ENCODE measurements at regions not wholly inside any gene's neighbourhood (a gene's known extent, or its start where the extent isn't known, plus 50 kb on each side); places are given as distances from the start of the nearest gene placed in this dataset.

DNA sequence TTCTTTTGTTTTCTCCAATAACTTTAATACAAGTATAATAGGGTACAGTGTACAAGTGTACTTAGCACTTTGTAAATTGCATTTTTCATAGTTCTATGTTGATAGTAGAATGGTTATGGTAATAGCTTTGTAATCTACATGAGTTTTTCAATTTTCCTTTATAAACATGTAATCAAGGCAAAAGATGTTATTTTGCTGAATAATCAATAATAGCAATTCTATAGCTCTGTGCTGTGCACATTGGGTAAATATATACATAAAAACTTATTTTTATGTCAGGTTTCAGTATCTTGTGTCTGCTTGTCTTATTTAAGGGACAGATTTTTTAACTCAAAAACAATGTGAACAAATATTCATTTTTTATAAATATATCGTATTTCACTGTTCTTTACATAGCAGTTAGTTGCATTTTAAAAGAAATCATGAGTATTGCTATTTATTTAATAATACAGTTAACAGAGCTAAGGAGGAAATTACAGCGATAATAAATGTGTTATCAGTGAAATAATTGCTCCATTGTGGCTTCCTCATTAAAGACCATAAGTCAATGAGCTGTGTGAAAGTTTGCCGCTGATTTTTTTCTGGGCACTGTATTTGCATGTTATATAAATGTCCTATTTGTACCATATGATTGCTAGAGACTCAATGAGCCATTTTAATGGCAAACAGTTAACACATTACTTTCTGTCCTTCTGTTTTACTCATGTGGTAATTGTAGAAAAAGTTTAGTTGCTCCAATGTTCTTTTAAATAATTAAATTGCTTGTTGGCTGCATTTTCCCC lies 214.6 kb upstream of the STAC start:
- H3K4me3 ChIP-seq = no peak overlapping the region
- H3K9me3 ChIP-seq = no peaks in the 10 kb centered on the region
- H3K27me3 ChIP-seq = no peaks in the 10 kb centered on the region
- no peaks in the 10 kb centered on the region for H3K36me3 ChIP-seq
- TF ChIP-seq, protein P1, sequence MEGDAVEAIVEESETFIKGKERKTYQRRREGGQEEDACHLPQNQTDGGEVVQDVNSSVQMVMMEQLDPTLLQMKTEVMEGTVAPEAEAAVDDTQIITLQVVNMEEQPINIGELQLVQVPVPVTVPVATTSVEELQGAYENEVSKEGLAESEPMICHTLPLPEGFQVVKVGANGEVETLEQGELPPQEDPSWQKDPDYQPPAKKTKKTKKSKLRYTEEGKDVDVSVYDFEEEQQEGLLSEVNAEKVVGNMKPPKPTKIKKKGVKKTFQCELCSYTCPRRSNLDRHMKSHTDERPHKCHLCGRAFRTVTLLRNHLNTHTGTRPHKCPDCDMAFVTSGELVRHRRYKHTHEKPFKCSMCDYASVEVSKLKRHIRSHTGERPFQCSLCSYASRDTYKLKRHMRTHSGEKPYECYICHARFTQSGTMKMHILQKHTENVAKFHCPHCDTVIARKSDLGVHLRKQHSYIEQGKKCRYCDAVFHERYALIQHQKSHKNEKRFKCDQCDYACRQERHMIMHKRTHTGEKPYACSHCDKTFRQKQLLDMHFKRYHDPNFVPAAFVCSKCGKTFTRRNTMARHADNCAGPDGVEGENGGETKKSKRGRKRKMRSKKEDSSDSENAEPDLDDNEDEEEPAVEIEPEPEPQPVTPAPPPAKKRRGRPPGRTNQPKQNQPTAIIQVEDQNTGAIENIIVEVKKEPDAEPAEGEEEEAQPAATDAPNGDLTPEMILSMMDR (IDR thresholded peaks at IDR 0.05) = no peak
- H3K27ac ChIP-seq = no peak overlapping the region
- H3K4me1 ChIP-seq = no peaks in the 10 kb centered on the region
- DNase-seq (ENCODE audit: low spot score) = no peak

DNA sequence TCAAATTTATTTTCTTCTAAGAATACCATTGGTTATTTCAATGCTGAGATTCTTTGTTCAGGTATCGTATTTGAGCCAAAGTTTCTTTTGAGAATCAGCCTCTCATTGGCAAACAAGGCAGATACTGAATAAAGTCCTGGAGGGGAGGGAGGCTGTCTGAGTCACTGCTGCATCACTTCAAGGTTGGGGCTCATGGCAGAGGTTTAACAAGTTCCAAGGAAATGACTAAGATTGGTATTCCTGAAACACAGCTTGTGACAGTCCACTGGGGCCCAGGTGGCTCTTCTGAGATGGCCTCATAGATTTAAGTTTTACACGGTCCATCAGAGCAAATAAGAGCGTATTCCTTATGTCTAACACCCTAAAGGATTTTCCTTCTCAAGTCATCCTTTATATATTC lies 213.8 kb upstream of the STAC start:
- no peaks in the 10 kb centered on the region for H3K27me3 ChIP-seq
- TF ChIP-seq, protein P1 (IDR thresholded peaks at IDR 0.05) = no peak
- DNase-seq (ENCODE audit: low spot score) = no peak
- H3K9me3 ChIP-seq = no peaks in the 10 kb centered on the region
- no peak overlapping the region for H3K27ac ChIP-seq
- H3K36me3 ChIP-seq = no peaks in the 10 kb centered on the region
- no peak overlapping the region for H3K4me3 ChIP-seq
- no peaks in the 10 kb centered on the region for H3K4me1 ChIP-seq

DNA sequence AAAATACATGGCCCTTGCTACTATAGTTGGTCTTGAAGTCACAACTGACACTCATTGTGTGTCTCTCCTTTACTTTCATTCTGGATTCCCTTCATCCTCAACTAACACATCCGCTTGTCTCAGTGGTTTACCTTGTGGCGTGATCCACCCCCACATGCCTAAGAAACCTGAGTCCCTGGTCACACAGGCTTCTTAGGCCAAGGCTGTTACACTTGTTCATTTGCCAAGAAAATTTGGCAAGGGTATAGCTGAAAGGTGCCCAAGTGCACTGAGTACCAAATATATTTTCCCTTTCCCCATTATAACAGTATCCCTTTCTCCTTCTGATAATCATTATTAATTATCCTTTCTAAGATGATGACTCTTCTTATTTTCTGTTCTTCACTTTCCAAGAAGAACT lies 207.6 kb upstream of the STAC start:
- no peaks in the 10 kb centered on the region for H3K36me3 ChIP-seq
- TF ChIP-seq, protein P1 (IDR thresholded peaks at IDR 0.05) = no peak

DNA sequence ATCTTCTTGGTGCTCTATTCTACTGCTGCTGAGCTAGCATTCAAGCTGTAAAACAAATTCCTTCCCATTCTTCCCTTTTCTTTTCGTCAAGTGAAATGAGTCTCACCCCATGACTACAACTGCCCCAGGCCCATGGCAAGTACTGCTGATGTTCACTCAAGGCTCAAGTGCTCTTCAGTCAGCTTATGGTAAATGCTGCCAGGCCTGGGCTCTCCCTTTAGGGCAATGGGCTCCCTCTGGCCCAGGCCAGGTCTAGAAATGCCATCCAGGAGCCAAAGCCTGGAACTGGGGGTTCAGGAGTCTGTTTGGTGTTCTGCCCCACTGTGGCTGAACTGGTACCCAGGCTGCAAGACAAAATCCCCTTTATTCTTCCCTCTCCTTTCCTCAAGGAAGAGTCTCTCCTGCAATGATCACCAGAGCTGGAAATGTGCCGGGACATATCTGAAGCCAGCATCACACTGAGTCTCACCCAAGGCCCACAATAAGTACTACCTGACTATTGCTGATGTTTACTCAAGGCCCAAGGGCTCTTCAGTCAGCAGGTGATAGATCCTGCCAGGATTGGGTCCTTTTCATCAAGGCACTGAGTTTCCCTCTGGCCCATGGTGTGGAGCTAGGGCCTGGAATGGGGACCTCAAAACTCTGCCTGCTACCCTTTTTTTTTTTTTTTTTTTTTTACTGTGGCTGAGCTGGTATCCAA lies 205.0 kb upstream of the STAC start:
- TF ChIP-seq, protein P1 (IDR thresholded peaks at IDR 0.05) = no peak
- H3K9me3 ChIP-seq = no peaks in the 10 kb centered on the region
- no peaks in the 10 kb centered on the region for H3K4me1 ChIP-seq
- no peaks in the 10 kb centered on the region for H3K27me3 ChIP-seq
- no peak overlapping the region for H3K4me3 ChIP-seq
- no peak overlapping the region for H3K27ac ChIP-seq
- no peaks in the 10 kb centered on the region for H3K36me3 ChIP-seq
- no peak for DNase-seq (ENCODE audit: low spot score)

More for the DNA sequence above, 207.6 kb upstream of the STAC start:
- no peak overlapping the region for H3K4me3 ChIP-seq
- no peak overlapping the region for H3K27ac ChIP-seq
- DNase-seq (ENCODE audit: low spot score) = no peak
- no peaks in the 10 kb centered on the region for H3K9me3 ChIP-seq
- H3K27me3 ChIP-seq = no peaks in the 10 kb centered on the region
- no peaks in the 10 kb centered on the region for H3K4me1 ChIP-seq

DNA sequence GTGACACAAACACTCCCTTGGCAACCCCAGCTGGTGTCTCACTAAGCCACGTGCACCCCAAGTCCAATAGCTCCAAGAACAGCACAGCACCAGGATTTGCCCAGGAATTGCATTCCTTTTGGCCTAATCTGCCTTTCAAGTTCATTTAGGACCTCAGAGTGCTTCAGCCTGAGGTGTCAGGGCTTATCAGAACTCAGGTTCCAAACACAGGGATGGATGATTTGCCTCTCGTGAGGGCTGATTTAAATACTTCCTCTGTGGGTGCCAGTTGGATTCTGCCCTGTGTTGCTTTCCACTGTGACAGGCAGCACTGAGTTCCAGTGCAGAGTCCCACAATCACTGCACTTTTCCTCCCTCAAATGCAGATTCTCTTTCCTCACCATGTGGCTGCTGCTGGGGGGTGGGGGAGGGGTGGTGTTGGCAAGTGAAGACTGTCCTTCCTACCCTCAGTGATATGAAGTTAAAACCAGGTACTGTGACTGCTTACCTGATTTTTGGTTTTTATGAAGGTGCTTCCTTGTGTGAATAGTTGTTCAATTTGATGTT lies 204.3 kb upstream of the STAC start:
- TF ChIP-seq, protein P1 (IDR thresholded peaks at IDR 0.05) = no peak
- DNase-seq (ENCODE audit: low spot score) = no peak
- no peaks in the 10 kb centered on the region for H3K4me1 ChIP-seq
- H3K9me3 ChIP-seq = no peaks in the 10 kb centered on the region
- no peak overlapping the region for H3K27ac ChIP-seq
- H3K36me3 ChIP-seq = no peaks in the 10 kb centered on the region
- H3K27me3 ChIP-seq = no peaks in the 10 kb centered on the region
- no peak overlapping the region for H3K4me3 ChIP-seq

Data from right atrium auricular region (tissue), 2 donors.